A549 (cell line): ENCODE measurements at regions not wholly inside any gene's neighbourhood (a gene's known extent, or its start where the extent isn't known, plus 50 kb on each side); places are given as distances from the start of the nearest gene placed in this dataset.

Experiments
- ATAC-seq, 2 experiments: fragments of 200-7000 bp in 1 of 2; fragments of >200 bp in 1 of 2; cut with Nextera tagmentation in 1 of 2; cut with Tn5 transposase in 1 of 2; 3 replicates each; pipeline versions ENCODE4 v1.8.0 to v1.9.1; 2018 to 2020; ENCODE audit warnings: mild to moderate bottlenecking in 1 of 2, moderate library complexity in 1 of 2
- CTCF ChIA-PET: fragments of 300-600 bp; sonication (Branson Sonifier 250); formaldehyde crosslinking; extraction: SDS; loops from one replicate; lab custom pipeline; 2021; ENCODE audit warnings: antibody characterized with exemption, inconsistent platforms; lab: Yijun Ruan, JAX
- POLR2A ChIA-PET: fragments of 350-600 bp; formaldehyde crosslinking; extraction: SDS; loops from one replicate; lab custom pipeline; 2021; ENCODE audit warnings: antibody characterized with exemption, inconsistent platforms; lab: Yijun Ruan, JAX
- DNase-seq, 2 experiments: peaks; one replicate each; pipeline versions ENCODE4 v3.0.0 to v3.0.0-alpha.2; 2011 to 2016; ENCODE audit warnings: low read depth in 1 of 2, low spot score in 1 of 2
- FAIRE-seq: peaks from 2 replicates; lab custom pipeline; 2011; peaks lifted over from hg19 to GRCh38; lab: Jason Lieb, UNC
- H3K27ac ChIP-seq, 2 experiments: fragments of >200 bp; sonication (Bioruptor Twin); formaldehyde crosslinking; 3 replicates each; pipeline ENCODE4 v1.5.1; 2016 to 2017
- H3K4me1 ChIP-seq: fragments of >200 bp; sonication (Bioruptor Twin); formaldehyde crosslinking; 3 replicates; pipeline ENCODE4 v1.6.1; 2016
- H3K4me2 ChIP-seq: fragments of >200 bp; sonication (Bioruptor Twin); formaldehyde crosslinking; 3 replicates; pipeline ENCODE4 v1.6.1; 2016
- H3K4me3 ChIP-seq: fragments of >200 bp; sonication (Bioruptor Twin); formaldehyde crosslinking; 3 replicates; pipeline ENCODE4 v1.5.1; 2016
- H3K9me3 ChIP-seq: fragments of >200 bp; sonication (Bioruptor Twin); formaldehyde crosslinking; 3 replicates; pipeline ENCODE4 v1.6.1; 2016
- BHLHE40 ChIP-seq: IDR thresholded peaks from 2 replicates; pipeline ENCODE4 v1.6.1; 2012; ENCODE audit warnings: low read depth, low read length, inconsistent platforms
- CBX2 ChIP-seq: fragments of 200-600 bp; sonication (generic); IDR thresholded peaks from 2 replicates; pipeline ENCODE4 v1.6.1; 2016; ENCODE audit warnings: low read depth, mild to moderate bottlenecking, borderline replicate concordance
- CBX8 ChIP-seq: fragments of 200-600 bp; sonication (generic); IDR thresholded peaks from 2 replicates; pipeline ENCODE4 v1.6.1; 2016
- CHD2 ChIP-seq: fragments of 150-350 bp; IDR thresholded peaks from 2 replicates; pipeline ENCODE4 v1.6.1; 2014; ENCODE audit warnings: low read length; ENCODE audit not compliant: partially characterized antibody
- ESRRA ChIP-seq: fragments of 150-350 bp; IDR thresholded peaks from 2 replicates; pipeline ENCODE4 v1.6.1; 2014; ENCODE audit warnings: mild to moderate bottlenecking, low read length, borderline replicate concordance
- FOSB ChIP-seq: fragments of 250-450 bp; sonication (Bioruptor Pico); IDR thresholded peaks from 2 replicates; pipeline ENCODE4 v1.5.0; 2020; ENCODE audit warnings: mild to moderate bottlenecking, moderate library complexity
- GATA3 ChIP-seq: IDR thresholded peaks from 2 replicates; pipeline ENCODE4 v1.6.1; 2012; ENCODE audit warnings: borderline replicate concordance
- HDAC2 ChIP-seq: fragments of 200-600 bp; sonication (generic); IDR thresholded peaks from 2 replicates; pipeline ENCODE4 v1.6.1; 2016
- HEYL ChIP-seq: fragments of 250-450 bp; sonication (Bioruptor Pico); IDR thresholded peaks from 2 replicates; pipeline ENCODE4 v1.8.0; 2021; ENCODE audit warnings: mild to moderate bottlenecking, moderate library complexity
- HOXB13 ChIP-seq: fragments of 250-450 bp; sonication (Bioruptor Pico); IDR thresholded peaks from 2 replicates; pipeline ENCODE4 v1.5.0; 2020; ENCODE audit warnings: low read depth, mild to moderate bottlenecking, moderate library complexity
- HOXB5 ChIP-seq: fragments of 250-450 bp; sonication (Bioruptor Pico); IDR thresholded peaks from 2 replicates; pipeline ENCODE4 v1.5.0; 2020; ENCODE audit warnings: mild to moderate bottlenecking, moderate library complexity
- JUN ChIP-seq, 2 experiments: fragments of >200 bp; sonication (Bioruptor Twin); formaldehyde crosslinking; IDR thresholded peaks; 2 replicates in 1 of 2; 3 replicates in 1 of 2; pipeline ENCODE4 v1.6.1; 2016 to 2017
- JUNB ChIP-seq: fragments of >200 bp; sonication (Bioruptor Twin); formaldehyde crosslinking; IDR thresholded peaks from 2 replicates; pipeline ENCODE4 v1.6.1; 2016
- KDM5A ChIP-seq: fragments of 200-600 bp; sonication (generic); IDR thresholded peaks from 2 replicates; pipeline ENCODE4 v1.6.1; 2016; ENCODE audit warnings: antibody characterized with exemption, mild to moderate bottlenecking
- MAFK ChIP-seq: fragments of 450-650 bp; IDR thresholded peaks from 2 replicates; pipeline ENCODE4 v1.6.1; 2014; ENCODE audit not compliant: partially characterized antibody
- MYC ChIP-seq: IDR thresholded peaks from 2 replicates; pipeline ENCODE4 v1.6.1; 2012; ENCODE audit warnings: mild to moderate bottlenecking, inconsistent platforms, low read length, improper control_type of control experiment, borderline replicate concordance
- PHF8 ChIP-seq: fragments of 200-600 bp; sonication (generic); IDR thresholded peaks from 2 replicates; pipeline ENCODE4 v1.6.1; 2016; ENCODE audit warnings: low read depth, mild to moderate bottlenecking, antibody characterized with exemption, moderate library complexity, borderline replicate concordance
- POLR2A ChIP-seq: IDR thresholded peaks from 2 replicates; pipeline ENCODE4 v1.6.1; 2012; ENCODE audit warnings: mild to moderate bottlenecking, low read length
- TFCP2L1 ChIP-seq: fragments of 250-450 bp; sonication (Bioruptor Pico); IDR thresholded peaks from 2 replicates; pipeline ENCODE4 v1.5.0; 2021; ENCODE audit warnings: mild to moderate bottlenecking
- WGBS: methylation state at CpG from one replicate; pipeline ENCODE4 v1.1.6; 2017; ENCODE audit errors: missing lambda C conversion rate; 5-methylcytosine and 5-hydroxymethylcytosine counted together
- TF ChIP-seq, protein P1 (sequence below): fragments of 200-600 bp; sonication (generic); IDR thresholded peaks from 2 replicates; pipeline ENCODE4 v1.6.1; 2016; ENCODE audit warnings: antibody characterized with exemption, mild to moderate bottlenecking, moderate library complexity
- TF ChIP-seq, protein P2 (sequence below): fragments of >200 bp; sonication (Bioruptor Twin); formaldehyde crosslinking; IDR thresholded peaks from 3 replicates; pipeline ENCODE4 v1.6.1; 2016
- TF ChIP-seq, protein P3 (sequence below): IDR thresholded peaks from 2 replicates; pipeline ENCODE4 v1.6.1; 2012
- TF ChIP-seq, protein P4 (sequence below): IDR thresholded peaks from 2 replicates; pipeline ENCODE4 v1.6.1; 2012; ENCODE audit warnings: low read depth, borderline replicate concordance
- TF ChIP-seq, protein P5 (sequence below): fragments of 150-350 bp; IDR thresholded peaks from 2 replicates; pipeline ENCODE4 v1.6.1; 2014; ENCODE audit warnings: low read depth, mild to moderate bottlenecking, low read length

DNA sequence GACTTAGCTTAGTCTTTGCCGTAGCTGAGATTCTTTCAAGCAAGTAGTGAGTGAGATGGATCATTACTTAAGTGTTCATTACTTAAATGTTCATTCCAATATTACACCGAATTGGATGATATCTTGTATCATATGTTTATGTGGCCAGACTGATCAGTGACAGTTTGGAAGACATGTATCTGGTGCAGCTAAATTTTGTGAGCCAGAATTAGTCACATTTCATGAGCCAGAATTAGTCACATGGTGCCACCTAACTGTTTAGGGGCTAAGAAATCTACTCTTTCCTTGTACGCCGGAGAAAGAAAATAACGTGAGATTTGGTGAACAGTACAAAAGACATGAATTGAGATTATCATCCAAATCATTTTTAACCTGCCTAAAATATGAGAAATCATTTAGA, 355.6 kb downstream of the USP25 start:
- CTCF ChIA-PET: interaction anchor here (1.0 to 3.1 kb wide), 2 partner anchors 9 to 245 kb away, joined by 3 to 10 read pairs; no protein-coding TSS in a partner anchor
- POLR2A ChIA-PET: no interaction called here
- 92% methylated on average over 5 of the region's 5 CpGs for WGBS

DNA sequence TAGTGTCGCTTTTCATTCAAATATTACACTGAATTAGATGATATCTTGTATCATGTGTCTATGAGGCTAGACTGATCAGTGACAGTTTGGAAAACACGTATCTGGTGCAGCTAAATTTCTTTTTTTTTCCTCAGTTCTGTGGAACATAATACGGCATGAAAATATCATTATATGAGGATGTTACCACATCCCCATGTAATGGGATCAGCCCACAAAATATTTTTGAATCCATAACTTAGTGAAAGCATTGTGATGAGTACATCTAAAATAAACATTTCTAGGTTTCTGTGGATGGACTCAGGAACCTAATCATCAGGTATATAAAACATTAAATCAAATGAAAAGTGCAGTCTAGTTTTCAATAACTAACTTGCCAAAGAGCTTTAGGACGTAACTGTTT, 356.3 kb downstream of the USP25 start:
- ChIA-PET POLR2A (no interaction called here), CTCF (interaction anchor here (1.0 to 3.1 kb wide), 2 partner anchors 8 to 244 kb away, joined by 3 to 10 read pairs; no protein-coding TSS in a partner anchor)
- Histone ChIP-seq H3K9me3 (no peaks in the 10 kb centered on the region), H3K4me3 (no peak overlapping the region), H3K4me2 (no peak overlapping the region), H3K27ac (no peak overlapping the region), H3K4me1 (peaks cover 3% of the 10 kb centered on the region; the same call in 1 of the 3 replicates)
- ATAC-seq: no peak
- TF ChIP-seq CHD2 (no peak), JUN (IDR thresholded peaks at IDR 0.05) (no peak), JUNB (no peak), FOSB (CRISPR knock-in tag) (no peak)
- TF ChIP-seq, protein P1, sequence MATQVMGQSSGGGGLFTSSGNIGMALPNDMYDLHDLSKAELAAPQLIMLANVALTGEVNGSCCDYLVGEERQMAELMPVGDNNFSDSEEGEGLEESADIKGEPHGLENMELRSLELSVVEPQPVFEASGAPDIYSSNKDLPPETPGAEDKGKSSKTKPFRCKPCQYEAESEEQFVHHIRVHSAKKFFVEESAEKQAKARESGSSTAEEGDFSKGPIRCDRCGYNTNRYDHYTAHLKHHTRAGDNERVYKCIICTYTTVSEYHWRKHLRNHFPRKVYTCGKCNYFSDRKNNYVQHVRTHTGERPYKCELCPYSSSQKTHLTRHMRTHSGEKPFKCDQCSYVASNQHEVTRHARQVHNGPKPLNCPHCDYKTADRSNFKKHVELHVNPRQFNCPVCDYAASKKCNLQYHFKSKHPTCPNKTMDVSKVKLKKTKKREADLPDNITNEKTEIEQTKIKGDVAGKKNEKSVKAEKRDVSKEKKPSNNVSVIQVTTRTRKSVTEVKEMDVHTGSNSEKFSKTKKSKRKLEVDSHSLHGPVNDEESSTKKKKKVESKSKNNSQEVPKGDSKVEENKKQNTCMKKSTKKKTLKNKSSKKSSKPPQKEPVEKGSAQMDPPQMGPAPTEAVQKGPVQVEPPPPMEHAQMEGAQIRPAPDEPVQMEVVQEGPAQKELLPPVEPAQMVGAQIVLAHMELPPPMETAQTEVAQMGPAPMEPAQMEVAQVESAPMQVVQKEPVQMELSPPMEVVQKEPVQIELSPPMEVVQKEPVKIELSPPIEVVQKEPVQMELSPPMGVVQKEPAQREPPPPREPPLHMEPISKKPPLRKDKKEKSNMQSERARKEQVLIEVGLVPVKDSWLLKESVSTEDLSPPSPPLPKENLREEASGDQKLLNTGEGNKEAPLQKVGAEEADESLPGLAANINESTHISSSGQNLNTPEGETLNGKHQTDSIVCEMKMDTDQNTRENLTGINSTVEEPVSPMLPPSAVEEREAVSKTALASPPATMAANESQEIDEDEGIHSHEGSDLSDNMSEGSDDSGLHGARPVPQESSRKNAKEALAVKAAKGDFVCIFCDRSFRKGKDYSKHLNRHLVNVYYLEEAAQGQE: no peak
- WGBS: 92% methylated on average over 4 of the region's 4 CpGs
- DNase-seq: no peak
- no peak for FAIRE-seq

More for the DNA sequence above, 355.6 kb downstream of the USP25 start:
- DNase-seq: no peak
- FAIRE-seq: no peak
- no peaks in the 10 kb centered on the region for H3K9me3 ChIP-seq
- ATAC-seq: no peak
- peaks cover 5% of the 10 kb centered on the region; the same call in 2 of the 3 replicates for H3K4me1 ChIP-seq
- H3K4me2 ChIP-seq: no peak overlapping the region
- no peak overlapping the region for H3K27ac ChIP-seq
- no peak overlapping the region for H3K4me3 ChIP-seq
- TF ChIP-seq JUN (IDR thresholded peaks at IDR 0.05) (no peak), MAFK (no peak), HEYL (CRISPR knock-in tag) (no peak), HOXB13 (CRISPR knock-in tag) (no peak), HDAC2 (no peak), CBX8 (no peak), BHLHE40 (no peak), POLR2A (no peak), MYC (no peak)
- TF ChIP-seq, protein P2, sequence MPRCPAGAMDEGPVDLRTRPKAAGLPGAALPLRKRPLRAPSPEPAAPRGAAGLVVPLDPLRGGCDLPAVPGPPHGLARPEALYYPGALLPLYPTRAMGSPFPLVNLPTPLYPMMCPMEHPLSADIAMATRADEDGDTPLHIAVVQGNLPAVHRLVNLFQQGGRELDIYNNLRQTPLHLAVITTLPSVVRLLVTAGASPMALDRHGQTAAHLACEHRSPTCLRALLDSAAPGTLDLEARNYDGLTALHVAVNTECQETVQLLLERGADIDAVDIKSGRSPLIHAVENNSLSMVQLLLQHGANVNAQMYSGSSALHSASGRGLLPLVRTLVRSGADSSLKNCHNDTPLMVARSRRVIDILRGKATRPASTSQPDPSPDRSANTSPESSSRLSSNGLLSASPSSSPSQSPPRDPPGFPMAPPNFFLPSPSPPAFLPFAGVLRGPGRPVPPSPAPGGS: no peak
- TF ChIP-seq, protein P1: no peak
- TF ChIP-seq, protein P3, sequence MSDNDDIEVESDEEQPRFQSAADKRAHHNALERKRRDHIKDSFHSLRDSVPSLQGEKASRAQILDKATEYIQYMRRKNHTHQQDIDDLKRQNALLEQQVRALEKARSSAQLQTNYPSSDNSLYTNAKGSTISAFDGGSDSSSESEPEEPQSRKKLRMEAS: no peak

DNA sequence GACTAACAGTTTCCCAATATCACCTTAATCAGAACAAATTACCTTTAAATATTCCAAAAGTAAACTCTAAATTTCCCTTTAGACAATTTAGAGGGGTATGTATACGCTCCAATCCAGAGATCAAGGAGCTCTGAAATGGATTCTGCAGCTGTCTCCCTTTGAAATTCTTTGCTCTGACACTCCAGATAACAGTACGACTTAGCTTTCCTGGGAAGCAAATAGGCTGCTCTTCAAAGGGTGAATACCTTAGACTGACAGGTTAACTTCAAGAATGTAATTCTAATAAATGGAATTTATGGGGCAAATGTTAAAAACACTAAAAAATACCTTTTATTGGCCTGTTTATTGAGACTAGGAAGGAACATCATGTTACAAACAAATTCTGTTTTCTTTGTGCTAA, 357.2 kb downstream of the USP25 start:
- TF ChIP-seq, protein P4, sequence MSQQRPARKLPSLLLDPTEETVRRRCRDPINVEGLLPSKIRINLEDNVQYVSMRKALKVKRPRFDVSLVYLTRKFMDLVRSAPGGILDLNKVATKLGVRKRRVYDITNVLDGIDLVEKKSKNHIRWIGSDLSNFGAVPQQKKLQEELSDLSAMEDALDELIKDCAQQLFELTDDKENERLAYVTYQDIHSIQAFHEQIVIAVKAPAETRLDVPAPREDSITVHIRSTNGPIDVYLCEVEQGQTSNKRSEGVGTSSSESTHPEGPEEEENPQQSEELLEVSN: no peak
- TF ChIP-seq MYC (no peak), HOXB5 (CRISPR knock-in tag) (no peak), CBX2 (no peak), KDM5A (no peak), ESRRA (no peak), GATA3 (no peak), TFCP2L1 (CRISPR knock-in tag) (no peak), PHF8 (no peak), MAFK (no peak)
- TF ChIP-seq, protein P5, sequence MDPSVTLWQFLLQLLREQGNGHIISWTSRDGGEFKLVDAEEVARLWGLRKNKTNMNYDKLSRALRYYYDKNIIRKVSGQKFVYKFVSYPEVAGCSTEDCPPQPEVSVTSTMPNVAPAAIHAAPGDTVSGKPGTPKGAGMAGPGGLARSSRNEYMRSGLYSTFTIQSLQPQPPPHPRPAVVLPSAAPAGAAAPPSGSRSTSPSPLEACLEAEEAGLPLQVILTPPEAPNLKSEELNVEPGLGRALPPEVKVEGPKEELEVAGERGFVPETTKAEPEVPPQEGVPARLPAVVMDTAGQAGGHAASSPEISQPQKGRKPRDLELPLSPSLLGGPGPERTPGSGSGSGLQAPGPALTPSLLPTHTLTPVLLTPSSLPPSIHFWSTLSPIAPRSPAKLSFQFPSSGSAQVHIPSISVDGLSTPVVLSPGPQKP: no peak
- ATAC-seq: no peak
- WGBS: 61% methylated on average over 2 of the region's 2 CpGs
- Histone ChIP-seq H3K4me2 (no peak overlapping the region), H3K27ac (no peak overlapping the region), H3K4me1 (peaks cover 3% of the 10 kb centered on the region; the same call in 1 of the 3 replicates), H3K9me3 (no peaks in the 10 kb centered on the region), H3K4me3 (no peak overlapping the region)
- FAIRE-seq: no peak
- POLR2A ChIA-PET: no interaction called here
- no peak for DNase-seq
- CTCF ChIA-PET: interaction anchor here (3.1 kb wide), 1 partner anchor 244 kb away, joined by 10 read pairs; no protein-coding TSS in a partner anchor
